NCI-H1048 (cell line): ENCODE measurements at regions not wholly inside any gene's neighbourhood (a gene's known extent, or its start where the extent isn't known, plus 50 kb on each side); places are given as distances from the start of the nearest gene placed in this dataset.

ENCODE experiments used
- DNase-seq: peaks from one replicate; lab custom pipeline; 2025; lab: John Stamatoyannopoulos, UW

- DNase-seq: no peak
Measured at GRCh38 chr20:48180024-48180423, 394.7 kb upstream of the SULF2 start.

GRCh38 chr20:48178633-48179032, 393.4 kb upstream of the SULF2 start:
- no peak for DNase-seq

GRCh38 chr20:48177058-48177457, 391.8 kb upstream of the SULF2 start:
- no peak for DNase-seq

- no peak for DNase-seq
Measured at GRCh38 chr20:48176139-48176538, 390.9 kb upstream of the SULF2 start.

- DNase-seq: no peak
Measured at GRCh38 chr20:48175261-48175660, 390.0 kb upstream of the SULF2 start.

DNA sequence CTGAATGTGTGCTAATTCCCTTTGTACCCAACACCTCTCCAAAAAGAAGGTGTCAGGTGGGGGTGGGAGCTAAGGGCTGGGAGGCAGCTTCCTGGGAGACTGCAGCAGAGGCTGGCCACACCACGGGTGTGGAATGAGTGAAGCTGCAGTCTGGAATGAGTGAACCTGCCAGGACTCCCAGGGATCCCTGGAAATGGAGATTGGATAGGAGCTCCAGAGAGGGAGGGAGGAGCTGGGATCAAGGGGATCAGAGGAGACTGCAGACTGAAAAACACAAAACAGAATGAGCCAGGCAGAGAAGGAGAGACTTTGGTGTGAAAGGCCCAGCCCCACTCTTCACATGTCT, 387.0 kb upstream of the SULF2 start:
- DNase-seq: no peak

- DNase-seq: no peak
Measured at GRCh38 chr20:48171626-48172356, 386.5 kb upstream of the SULF2 start.

GRCh38 chr20:48171071-48171470, 385.8 kb upstream of the SULF2 start:
- no peak for DNase-seq

GRCh38 chr20:48170625-48171024, 385.3 kb upstream of the SULF2 start:
- DNase-seq: no peak

DNA sequence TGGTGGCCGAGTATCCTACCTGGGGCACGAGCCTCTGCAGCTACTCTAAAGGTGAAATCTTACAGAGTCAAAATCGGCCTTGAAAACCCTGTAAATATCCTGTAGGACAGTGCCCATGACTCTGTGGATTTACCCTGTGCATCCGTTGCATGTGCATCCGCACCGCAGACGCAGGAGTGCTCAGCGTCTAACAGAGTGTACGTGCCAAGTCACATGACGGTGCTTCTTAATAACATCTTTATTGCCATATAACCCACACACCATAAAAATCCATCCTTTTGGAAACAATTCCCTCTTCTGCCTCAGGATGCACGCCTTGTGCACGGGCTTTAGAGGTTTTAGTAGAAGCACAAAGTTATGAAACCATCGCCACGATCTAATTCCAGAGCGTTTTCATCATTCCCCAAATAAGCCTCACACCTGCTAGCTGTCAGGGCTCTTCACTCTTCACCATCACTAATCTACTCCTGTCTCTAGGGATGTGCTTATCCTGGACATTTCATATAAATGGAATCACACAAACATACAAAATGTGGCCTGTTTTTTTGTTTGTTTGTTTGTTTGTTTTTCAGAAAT, 384.5 kb upstream of the SULF2 start:
- DNase-seq: no peak

GRCh38 chr20:48166082-48166835, 381.0 kb upstream of the SULF2 start:
- DNase-seq: no peak

- DNase-seq: no peak
Measured at GRCh38 chr20:48165401-48165685, 380.1 kb upstream of the SULF2 start.

DNA sequence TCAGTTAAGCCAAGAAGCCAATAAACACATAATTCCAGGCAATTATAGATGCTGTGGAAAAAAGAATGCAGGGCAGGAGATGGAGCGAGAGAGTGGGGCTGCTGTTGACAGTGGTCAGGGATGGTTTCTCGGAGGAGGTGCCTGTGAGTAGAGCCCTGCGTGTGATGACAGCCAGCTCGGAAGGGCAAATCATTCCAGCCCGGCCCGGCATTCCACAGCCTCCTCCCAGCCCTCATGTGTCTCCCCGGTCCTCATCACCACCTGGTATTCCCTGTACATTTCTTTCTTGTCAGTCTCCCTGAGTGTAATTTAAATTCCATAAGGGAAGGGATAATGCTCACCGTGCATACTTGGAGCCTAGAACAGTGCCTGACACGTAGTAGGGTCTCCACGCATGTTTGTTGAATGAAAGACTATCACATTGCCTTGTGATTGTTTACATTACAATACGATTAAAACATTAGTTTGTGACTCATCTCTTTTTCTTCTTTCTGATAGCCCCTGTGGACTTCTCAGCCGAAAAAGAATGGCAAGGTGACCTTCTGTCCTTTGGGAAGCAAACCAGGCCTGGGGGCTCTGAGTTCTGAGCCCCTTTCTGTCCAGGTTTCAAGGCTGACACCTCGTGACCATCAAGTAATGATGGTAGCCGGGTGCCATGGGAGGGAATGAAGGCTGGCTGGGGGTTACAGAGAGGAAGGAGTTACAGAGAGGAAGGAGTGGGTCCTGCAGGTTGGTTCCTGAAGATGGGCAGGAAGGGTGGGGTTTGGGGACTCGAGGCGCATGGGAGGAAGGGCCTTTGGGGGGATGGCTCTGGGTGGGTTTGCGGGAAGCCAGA, 379.5 kb upstream of the SULF2 start:
- DNase-seq: no peak

DNA sequence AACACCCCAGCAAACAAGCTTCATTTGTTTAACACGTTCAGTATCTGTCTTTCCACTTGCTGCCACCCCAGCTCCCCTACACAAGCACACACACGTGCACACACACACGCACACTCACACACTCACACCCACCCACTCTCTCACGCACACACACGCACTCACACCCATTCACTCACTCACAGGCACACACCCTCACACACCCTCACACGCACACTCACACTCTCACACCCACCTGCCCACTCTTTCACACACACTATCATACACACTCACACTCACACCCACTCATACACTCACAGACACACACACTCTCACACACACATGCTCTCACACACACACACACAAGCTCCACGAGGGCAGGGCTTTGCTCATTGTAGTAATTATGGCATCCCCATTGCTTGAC, 378.8 kb upstream of the SULF2 start:
- DNase-seq: no peak

GRCh38 chr20:48163505-48163904, 378.2 kb upstream of the SULF2 start:
- DNase-seq: no peak

- no peak for DNase-seq
Measured at GRCh38 chr20:48162621-48163020, 377.3 kb upstream of the SULF2 start.

GRCh38 chr20:48159145-48160008, 374.1 kb upstream of the SULF2 start:
- no peak for DNase-seq

- DNase-seq: no peak
Measured at GRCh38 chr20:48158014-48158413, 372.7 kb upstream of the SULF2 start.

- no peak for DNase-seq
Measured at GRCh38 chr20:48156951-48157700, 371.8 kb upstream of the SULF2 start.

DNA sequence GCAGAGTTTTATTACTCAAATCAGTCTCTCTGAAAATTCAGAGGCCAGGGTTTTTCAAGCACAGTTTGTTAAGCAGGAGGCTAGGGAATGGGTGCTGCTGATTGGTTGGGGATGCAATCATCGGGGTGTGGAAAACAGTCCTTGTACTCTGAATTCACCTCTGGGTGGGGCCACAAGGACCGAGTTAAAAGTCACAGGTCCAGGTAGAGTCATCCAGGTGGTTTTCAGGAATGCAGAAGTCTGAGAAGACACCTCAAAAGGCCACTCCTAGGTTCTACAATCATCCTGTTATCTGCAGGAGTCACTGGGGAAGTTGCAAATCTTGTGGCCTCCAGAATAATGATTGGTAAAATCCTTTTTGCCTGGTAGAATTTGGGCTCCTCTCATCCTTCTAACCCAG, 371.2 kb upstream of the SULF2 start:
- DNase-seq: no peak

- no peak for DNase-seq
Measured at GRCh38 chr20:48155268-48155667, 370.0 kb upstream of the SULF2 start.
